Gastroesophageal sphincter (tissue), 3 donors: ENCODE measurements at regions not wholly inside any gene's neighbourhood (a gene's known extent, or its start where the extent isn't known, plus 50 kb on each side); places are given as distances from the start of the nearest gene placed in this dataset.

ENCODE experiments used
- EP300 ChIP-seq: sonication (generic); formaldehyde crosslinking; IDR thresholded peaks from one replicate; pipeline ENCODE4 v1.6.1; 2017; ENCODE audit warnings: antibody characterized with exemption, mild to moderate bottlenecking
- POLR2A ChIP-seq, 2 donors: fragments of 450-650 bp; IDR thresholded peaks; one replicate each; pipeline ENCODE4 v1.6.1; 2017; ENCODE audit warnings: antibody characterized with exemption in 2 of 2, mild to moderate bottlenecking in 2 of 2, moderate library complexity in 1 of 2
- POLR2AphosphoS5 ChIP-seq: sonication (generic); formaldehyde crosslinking; IDR thresholded peaks from one replicate; pipeline ENCODE4 v1.6.1; 2017; ENCODE audit warnings: antibody characterized with exemption
- TF ChIP-seq, protein P1 (sequence below), 4 experiments: fragments of 200-600 bp in 2 of 4; fragments of 450-650 bp in 2 of 4; sonication (generic) in 1 of 4; IDR thresholded peaks; one replicate each; pipeline ENCODE4 v1.5.1; 2017 to 2019; ENCODE audit warnings: antibody characterized with exemption in 4 of 4, mild to moderate bottlenecking in 2 of 4, moderate library complexity in 2 of 4

DNA sequence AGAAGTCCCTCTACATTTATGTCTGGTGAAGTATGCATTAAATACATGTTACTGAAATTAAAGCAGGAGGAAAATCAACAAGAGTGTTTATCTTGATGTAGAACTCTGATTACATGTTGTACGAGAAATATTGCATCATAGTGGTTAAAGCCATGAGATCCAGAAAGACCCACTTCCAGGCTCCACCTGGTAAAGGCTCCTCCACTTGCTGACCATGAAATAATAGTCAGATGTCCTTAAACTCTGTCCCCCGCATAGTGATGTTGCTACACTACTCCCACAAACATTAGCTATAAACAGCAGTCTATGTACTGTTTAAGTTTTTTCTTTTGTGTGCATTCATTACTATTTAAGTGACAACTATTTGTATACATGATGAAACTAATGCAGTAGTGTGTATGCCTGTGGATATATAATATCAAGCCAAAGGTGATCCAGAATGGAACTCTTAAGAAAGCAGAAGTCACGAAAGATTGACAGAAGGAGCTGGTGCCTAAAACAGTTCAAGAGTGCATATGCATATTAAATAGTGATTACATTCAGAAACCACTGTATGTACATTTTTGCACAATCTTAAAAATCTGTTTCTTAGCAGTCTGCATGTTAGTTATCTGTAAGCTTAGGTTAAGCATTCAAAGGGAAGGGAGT is 264.4 kb upstream of the KCNMB2 start:
- TF ChIP-seq, protein P1, sequence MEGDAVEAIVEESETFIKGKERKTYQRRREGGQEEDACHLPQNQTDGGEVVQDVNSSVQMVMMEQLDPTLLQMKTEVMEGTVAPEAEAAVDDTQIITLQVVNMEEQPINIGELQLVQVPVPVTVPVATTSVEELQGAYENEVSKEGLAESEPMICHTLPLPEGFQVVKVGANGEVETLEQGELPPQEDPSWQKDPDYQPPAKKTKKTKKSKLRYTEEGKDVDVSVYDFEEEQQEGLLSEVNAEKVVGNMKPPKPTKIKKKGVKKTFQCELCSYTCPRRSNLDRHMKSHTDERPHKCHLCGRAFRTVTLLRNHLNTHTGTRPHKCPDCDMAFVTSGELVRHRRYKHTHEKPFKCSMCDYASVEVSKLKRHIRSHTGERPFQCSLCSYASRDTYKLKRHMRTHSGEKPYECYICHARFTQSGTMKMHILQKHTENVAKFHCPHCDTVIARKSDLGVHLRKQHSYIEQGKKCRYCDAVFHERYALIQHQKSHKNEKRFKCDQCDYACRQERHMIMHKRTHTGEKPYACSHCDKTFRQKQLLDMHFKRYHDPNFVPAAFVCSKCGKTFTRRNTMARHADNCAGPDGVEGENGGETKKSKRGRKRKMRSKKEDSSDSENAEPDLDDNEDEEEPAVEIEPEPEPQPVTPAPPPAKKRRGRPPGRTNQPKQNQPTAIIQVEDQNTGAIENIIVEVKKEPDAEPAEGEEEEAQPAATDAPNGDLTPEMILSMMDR (IDR thresholded peaks at IDR 0.05), result no peak
- TF ChIP-seq EP300 (no peak), POLR2A (IDR thresholded peaks at IDR 0.05) (no peak), POLR2AphosphoS5 (no peak)
